ENCODE measurements at regions not wholly inside any gene's neighbourhood (a gene's known extent, or its start where the extent isn't known, plus 50 kb on each side); places are given as distances from the start of the nearest gene placed in this dataset.
A peak's percentile ranks its signal among the peaks of the same experiment; 100 is the strongest.

DNA sequence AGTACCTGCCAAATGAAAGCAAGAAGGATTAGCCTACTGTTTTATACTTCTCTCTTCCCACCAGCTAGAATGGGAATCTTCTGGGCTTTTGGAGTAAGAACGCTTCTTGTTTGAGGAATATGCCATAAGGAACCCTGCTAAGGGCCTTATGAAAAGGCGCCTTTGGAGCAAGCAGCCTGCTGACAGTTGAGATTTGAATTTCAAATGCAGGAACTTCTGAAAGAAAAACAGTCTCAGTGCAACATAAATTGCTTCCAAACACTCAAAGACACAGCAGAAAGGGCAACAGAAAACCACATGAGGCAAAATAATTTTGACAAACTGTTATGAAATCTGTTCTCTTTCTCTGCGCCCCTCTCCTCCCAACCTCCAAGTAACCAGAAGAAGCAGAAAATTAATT, 149.4 kb upstream of the B3GAT2 start:
- Mint-ChIP-seq H3K9me3 (no peaks in the 10 kb centered on the region), H3K4me1 (no peaks in the 10 kb centered on the region), H3K36me3 (ENCODE audit: low read depth) (no peaks in the 10 kb centered on the region), H3K27ac (peak overlapping the region; percentile 30), H3K27me3 (ENCODE audit: insufficient read depth) (peaks cover 5% of the 10 kb centered on the region), H3K4me3 (no peak overlapping the region)
- H3K4me1 ChIP-seq (ENCODE audit: control insufficient read depth, insufficient read depth, low read length): no peaks in the 10 kb centered on the region
- 57 to 81% methylated on average over 1 to 3 of the region's 3 CpGs for WGBS, 2 experiments (ENCODE audit: insufficient coverage in 1 of 2, insufficient read length in 1 of 2)
- H3K9ac ChIP-seq (ENCODE audit: extremely low read depth, low read length, poor library complexity, severe bottlenecking): no peak overlapping the region
- no peak overlapping the region for H3K27ac ChIP-seq (ENCODE audit: low read depth, low read length)
- H3K36me3 ChIP-seq (ENCODE audit: control insufficient read depth, insufficient read depth, low read length): no peaks in the 10 kb centered on the region
- no peaks in the 10 kb centered on the region for H3K9me3 ChIP-seq (ENCODE audit: control insufficient read depth, low read length)
- no peak for TF ChIP-seq CTCF (conservative IDR thresholded peaks at IDR 0.05)
- H3K27me3 ChIP-seq (ENCODE audit: control insufficient read depth, insufficient read depth, low read length, poor library complexity, severe bottlenecking): no peaks in the 10 kb centered on the region
- DNase-seq: no peak
- H3K4me3 ChIP-seq (ENCODE audit: low read length): no peak overlapping the region

GRCh38 chr6:71107911-71108420, 151.1 kb upstream of the B3GAT2 start:
- H3K27me3 Mint-ChIP-seq (ENCODE audit: insufficient read depth): peaks cover 5% of the 10 kb centered on the region
- no peak overlapping the region for H3K4me3 Mint-ChIP-seq
- Histone ChIP-seq H3K36me3 (ENCODE audit: control insufficient read depth, insufficient read depth, low read length) (no peaks in the 10 kb centered on the region), H3K27ac (ENCODE audit: low read depth, low read length) (no peak overlapping the region), H3K27me3 (ENCODE audit: control insufficient read depth, insufficient read depth, low read length, poor library complexity, severe bottlenecking) (no peaks in the 10 kb centered on the region), H3K4me3 (ENCODE audit: low read length) (no peak overlapping the region), H3K4me1 (ENCODE audit: control insufficient read depth, insufficient read depth, low read length) (no peaks in the 10 kb centered on the region), H3K9me3 (ENCODE audit: control insufficient read depth, low read length) (no peaks in the 10 kb centered on the region), H3K9ac (ENCODE audit: extremely low read depth, low read length, poor library complexity, severe bottlenecking) (no peak overlapping the region)
- no peak for DNase-seq
- no peaks in the 10 kb centered on the region for H3K9me3 Mint-ChIP-seq
- no peak overlapping the region for H3K27ac Mint-ChIP-seq
- no peaks in the 10 kb centered on the region for H3K4me1 Mint-ChIP-seq
- no peaks in the 10 kb centered on the region for H3K36me3 Mint-ChIP-seq (ENCODE audit: low read depth)
- TF ChIP-seq CTCF (conservative IDR thresholded peaks at IDR 0.05): no peak
- 72 to 73% methylated on average over 3 to 6 of the region's 6 CpGs for WGBS, 2 experiments (ENCODE audit: insufficient coverage in 1 of 2, insufficient read length in 1 of 2)

- H3K36me3 ChIP-seq (ENCODE audit: control insufficient read depth, insufficient read depth, low read length): no peaks in the 10 kb centered on the region
- Mint-ChIP-seq H3K4me1 (peaks cover 3% of the 10 kb centered on the region), H3K36me3 (ENCODE audit: low read depth) (no peaks in the 10 kb centered on the region), H3K27me3 (ENCODE audit: insufficient read depth) (no peaks in the 10 kb centered on the region), H3K27ac (no peak overlapping the region), H3K9me3 (peaks cover 4% of the 10 kb centered on the region), H3K4me3 (no peak overlapping the region)
- 43 to 57% methylated on average over 4 of the region's 4 CpGs for WGBS, 2 experiments (ENCODE audit: insufficient coverage in 1 of 2, insufficient read length in 1 of 2)
- no peak for TF ChIP-seq CTCF (conservative IDR thresholded peaks at IDR 0.05)
- H3K4me1 ChIP-seq (ENCODE audit: control insufficient read depth, insufficient read depth, low read length): no peaks in the 10 kb centered on the region
- no peak overlapping the region for H3K9ac ChIP-seq (ENCODE audit: extremely low read depth, low read length, poor library complexity, severe bottlenecking)
- H3K9me3 ChIP-seq (ENCODE audit: control insufficient read depth, low read length): no peaks in the 10 kb centered on the region
- H3K27me3 ChIP-seq (ENCODE audit: control insufficient read depth, insufficient read depth, low read length, poor library complexity, severe bottlenecking): no peaks in the 10 kb centered on the region
- no peak for DNase-seq
- H3K27ac ChIP-seq (ENCODE audit: low read depth, low read length): no peak overlapping the region
- no peak overlapping the region for H3K4me3 ChIP-seq (ENCODE audit: low read length)
These were observed 157.7 kb upstream of the B3GAT2 start for GRCh38 chr6:71114544-71114943.

Measured in endodermal cell (in vitro differentiated cells).